ENCODE measurements at regions not wholly inside any gene's neighbourhood (a gene's known extent, or its start where the extent isn't known, plus 50 kb on each side); places are given as distances from the start of the nearest gene placed in this dataset.
"Not testable (repeated sequence)": the region's sequence is repeated elsewhere in the genome, so short reads cannot be mapped to it uniquely, and the experiment has no call there.

GRCh38 chr7:135872861-135873260 lies 104.3 kb downstream of the MTPN start:
- H3K4me3 Mint-ChIP-seq; H3K27me3 Mint-ChIP-seq; H3K36me3 Mint-ChIP-seq (ENCODE audit: low read depth); intact Hi-C loops (cut with DNase I, micrococcal nuclease); ATAC-seq; H3K4me1 Mint-ChIP-seq; H3K27ac Mint-ChIP-seq; POLR2A ChIA-PET; H3K9me3 Mint-ChIP-seq (ENCODE audit: low read depth); DNase-seq; CTCF ChIA-PET: not testable (repeated sequence)

GRCh38 chr7:135862586-135863340 lies 114.2 kb upstream of the FAM180A start:
- Mint-ChIP-seq H3K9me3 (ENCODE audit: low read depth) (peaks cover 2% of the 10 kb centered on the region), H3K27ac (no peak overlapping the region), H3K36me3 (ENCODE audit: low read depth) (no peaks in the 10 kb centered on the region), H3K4me1 (no peaks in the 10 kb centered on the region), H3K4me3 (no peak overlapping the region), H3K27me3 (no peaks in the 10 kb centered on the region)
- DNase-seq (no peak), ATAC-seq (no peak)
- intact Hi-C loops (cut with DNase I, micrococcal nuclease), result no loop called here
- CTCF ChIA-PET, result interaction anchor here (1.1 kb wide), 1 partner anchor 10 kb away, joined by 3 read pairs; no protein-coding TSS in a partner anchor
- POLR2A ChIA-PET, result no interaction called here

GRCh38 chr7:135859538-135859937 lies 110.9 kb upstream of the FAM180A start:
- Mint-ChIP-seq H3K27me3 (peaks cover 2% of the 10 kb centered on the region), H3K4me1 (peaks cover 1% of the 10 kb centered on the region), H3K4me3 (no peak overlapping the region), H3K27ac (no peak overlapping the region), H3K36me3 (ENCODE audit: low read depth) (no peaks in the 10 kb centered on the region), H3K9me3 (ENCODE audit: low read depth) (peaks cover 2% of the 10 kb centered on the region)
- ChIA-PET POLR2A (no interaction called here), CTCF (no interaction called here)
- intact Hi-C loops (cut with DNase I, micrococcal nuclease), result no loop called here
- ATAC-seq (no peak), DNase-seq (no peak)

- POLR2A ChIA-PET, result no interaction called here
- H3K27ac Mint-ChIP-seq, result no peak overlapping the region
These were observed 110.2 kb upstream of the FAM180A start for GRCh38 chr7:135858851-135859250.

GRCh38 chr7:135858379-135858778 lies 109.8 kb upstream of the FAM180A start:
- intact Hi-C loops (cut with DNase I, micrococcal nuclease), result no loop called here
- DNase-seq (no peak), ATAC-seq (no peak)
- Mint-ChIP-seq H3K4me3 (no peak overlapping the region), H3K27ac (no peak overlapping the region), H3K4me1 (peaks cover 1% of the 10 kb centered on the region), H3K27me3 (peaks cover 2% of the 10 kb centered on the region), H3K36me3 (ENCODE audit: low read depth) (no peaks in the 10 kb centered on the region), H3K9me3 (ENCODE audit: low read depth) (peaks cover 2% of the 10 kb centered on the region)
- ChIA-PET POLR2A (no interaction called here), CTCF (interaction anchor here (0.6 to 1.4 kb wide), 4 partner anchors 24 to 57 kb away, joined by 3 to 4 read pairs (median 4); no protein-coding TSS in a partner anchor)

More at GRCh38 chr7:135858851-135859250, 110.2 kb upstream of the FAM180A start:
- DNase-seq (no peak), ATAC-seq (no peak)
- Mint-ChIP-seq H3K27me3 (peaks cover 2% of the 10 kb centered on the region), H3K4me1 (peaks cover 1% of the 10 kb centered on the region), H3K9me3 (ENCODE audit: low read depth) (peaks cover 2% of the 10 kb centered on the region), H3K4me3 (no peak overlapping the region), H3K36me3 (ENCODE audit: low read depth) (no peaks in the 10 kb centered on the region)
- CTCF ChIA-PET, result no interaction called here
- intact Hi-C loops (cut with DNase I, micrococcal nuclease), result no loop called here

- peaks cover 2% of the 10 kb centered on the region for H3K27me3 Mint-ChIP-seq
- H3K9me3 Mint-ChIP-seq (ENCODE audit: low read depth), result peaks cover 2% of the 10 kb centered on the region
- ChIA-PET CTCF (interaction anchor here (0.6 to 1.4 kb wide), 4 partner anchors 23 to 57 kb away, joined by 3 to 4 read pairs (median 4); no protein-coding TSS in a partner anchor), POLR2A (no interaction called here)
- peaks cover 1% of the 10 kb centered on the region for H3K4me1 Mint-ChIP-seq
- intact Hi-C loops (cut with DNase I, micrococcal nuclease), result no loop called here
- no peak overlapping the region for H3K4me3 Mint-ChIP-seq
- DNase-seq, result no peak
- no peaks in the 10 kb centered on the region for H3K36me3 Mint-ChIP-seq (ENCODE audit: low read depth)
- ATAC-seq, result no peak
- H3K27ac Mint-ChIP-seq, result no peak overlapping the region
These were observed 109.1 kb upstream of the FAM180A start for GRCh38 chr7:135857519-135858274.

GRCh38 chr7:135856356-135857144 lies 107.9 kb upstream of the FAM180A start:
- DNase-seq, result no peak
- Mint-ChIP-seq H3K27ac (no peak overlapping the region), H3K27me3 (peaks cover 4% of the 10 kb centered on the region), H3K4me1 (peaks cover 1% of the 10 kb centered on the region), H3K36me3 (ENCODE audit: low read depth) (no peaks in the 10 kb centered on the region), H3K4me3 (no peak overlapping the region), H3K9me3 (ENCODE audit: low read depth) (no peaks in the 10 kb centered on the region)
- intact Hi-C loops (cut with DNase I, micrococcal nuclease), result no loop called here
- ATAC-seq, result no peak
- CTCF ChIA-PET, result interaction anchor here (1.4 kb wide), 1 partner anchor 28 kb away, joined by 4 read pairs; no protein-coding TSS in a partner anchor
- POLR2A ChIA-PET, result no interaction called here

- ATAC-seq (no peak), DNase-seq (no peak)
- CTCF ChIA-PET, result no interaction called here
- Mint-ChIP-seq H3K27me3 (peaks cover 4% of the 10 kb centered on the region), H3K27ac (no peak overlapping the region), H3K36me3 (ENCODE audit: low read depth) (no peaks in the 10 kb centered on the region), H3K9me3 (ENCODE audit: low read depth) (no peaks in the 10 kb centered on the region), H3K4me1 (peaks cover 1% of the 10 kb centered on the region), H3K4me3 (no peak overlapping the region)
- POLR2A ChIA-PET, result no interaction called here
- intact Hi-C loops (cut with DNase I, micrococcal nuclease), result no loop called here
These were observed 107.2 kb upstream of the FAM180A start for GRCh38 chr7:135855846-135856245.

- ATAC-seq, result no peak
- peaks cover 4% of the 10 kb centered on the region for H3K27me3 Mint-ChIP-seq
- ChIA-PET POLR2A (no interaction called here), CTCF (interaction anchor here (0.7 kb wide), 1 partner anchor 312 kb away, joined by 3 read pairs; no protein-coding TSS in a partner anchor)
- intact Hi-C loops (cut with DNase I, micrococcal nuclease), result no loop called here
- H3K9me3 Mint-ChIP-seq (ENCODE audit: low read depth), result no peaks in the 10 kb centered on the region
- H3K27ac Mint-ChIP-seq, result no peak overlapping the region
- H3K4me3 Mint-ChIP-seq, result no peak overlapping the region
- no peak for DNase-seq
- H3K4me1 Mint-ChIP-seq, result peaks cover 1% of the 10 kb centered on the region
- H3K36me3 Mint-ChIP-seq (ENCODE audit: low read depth), result no peaks in the 10 kb centered on the region
These were observed 104.9 kb upstream of the FAM180A start for GRCh38 chr7:135853499-135853898.

GRCh38 chr7:135853008-135853407 lies 104.4 kb upstream of the FAM180A start:
- H3K27me3 Mint-ChIP-seq, result peaks cover 4% of the 10 kb centered on the region
- no peaks in the 10 kb centered on the region for H3K9me3 Mint-ChIP-seq (ENCODE audit: low read depth)
- ATAC-seq, result no peak
- peaks cover 1% of the 10 kb centered on the region for H3K4me1 Mint-ChIP-seq
- no peaks in the 10 kb centered on the region for H3K36me3 Mint-ChIP-seq (ENCODE audit: low read depth)
- no peak overlapping the region for H3K27ac Mint-ChIP-seq
- DNase-seq, result no peak
- CTCF ChIA-PET, result no interaction called here
- POLR2A ChIA-PET, result no interaction called here
- no peak overlapping the region for H3K4me3 Mint-ChIP-seq
- intact Hi-C loops (cut with DNase I, micrococcal nuclease), result no loop called here

GRCh38 chr7:135847242-135847641 lies 98.6 kb upstream of the FAM180A start:
- no peaks in the 10 kb centered on the region for H3K27me3 Mint-ChIP-seq
- no peaks in the 10 kb centered on the region for H3K9me3 Mint-ChIP-seq (ENCODE audit: low read depth)
- intact Hi-C loops (cut with DNase I, micrococcal nuclease), result no loop called here
- CTCF ChIA-PET, result interaction anchor here (1.2 kb wide), 1 partner anchor 15 kb away, joined by 3 read pairs; no protein-coding TSS in a partner anchor
- H3K4me1 Mint-ChIP-seq, result peaks cover 10% of the 10 kb centered on the region
- no peak for ATAC-seq
- no peak for DNase-seq
- POLR2A ChIA-PET, result no interaction called here
- no peak overlapping the region for H3K4me3 Mint-ChIP-seq
- no peak overlapping the region for H3K27ac Mint-ChIP-seq
- H3K36me3 Mint-ChIP-seq (ENCODE audit: low read depth), result no peaks in the 10 kb centered on the region
